ENCODE measurements at regions not wholly inside any gene's neighbourhood (a gene's known extent, or its start where the extent isn't known, plus 50 kb on each side); places are given as distances from the start of the nearest gene placed in this dataset.

GRCh38 chr6:40947876-40948526, 91.0 kb downstream of the UNC5CL start:
- no peak for DNase-seq (ENCODE audit: low spot score)
- TF ChIP-seq CTCF (IDR thresholded peaks at IDR 0.05; ENCODE audit: extremely low read depth, insufficient read depth, missing control alignments), result no peak
- in situ Hi-C loops (cut with MboI; ENCODE audit: low pct_unique_long_range_greater_than_20kb, low sequenced_read_pairs, unreplicated experiment), result no loop called here

- DNase-seq (ENCODE audit: low spot score), result no peak
- in situ Hi-C loops (cut with MboI; ENCODE audit: low pct_unique_long_range_greater_than_20kb, low sequenced_read_pairs, unreplicated experiment), result no loop called here
- no peak for TF ChIP-seq CTCF (IDR thresholded peaks at IDR 0.05; ENCODE audit: extremely low read depth, insufficient read depth, missing control alignments)
Observed at GRCh38 chr6:40946738-40947301, 92.2 kb downstream of the UNC5CL start.

DNA sequence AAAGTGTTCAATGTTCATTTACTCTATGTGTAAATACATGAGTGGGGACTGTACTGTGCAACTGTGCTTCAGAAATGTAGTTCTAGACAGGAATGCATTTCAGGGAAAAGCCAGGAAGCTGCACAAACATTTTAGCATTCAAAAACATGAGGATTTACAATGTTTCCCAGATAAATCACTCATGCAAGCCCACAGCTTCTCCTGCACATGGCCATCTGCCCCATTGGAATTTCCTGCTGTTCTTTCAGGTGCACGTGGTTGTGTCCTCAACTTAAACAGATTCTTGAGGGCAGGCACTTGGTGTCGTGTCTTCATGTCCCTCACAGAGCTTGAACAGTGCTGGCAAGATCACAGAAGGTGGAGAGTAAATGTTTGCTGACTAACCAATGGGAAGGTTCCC, 101.5 kb downstream of the UNC5CL start:
- in situ Hi-C loops (cut with MboI; ENCODE audit: low pct_unique_long_range_greater_than_20kb, low sequenced_read_pairs, unreplicated experiment), result no loop called here
- DNase-seq (ENCODE audit: low spot score), result no peak
- no peak for TF ChIP-seq CTCF (IDR thresholded peaks at IDR 0.05; ENCODE audit: extremely low read depth, insufficient read depth, missing control alignments)

- no peak for DNase-seq (ENCODE audit: low spot score)
- in situ Hi-C loops (cut with MboI; ENCODE audit: low pct_unique_long_range_greater_than_20kb, low sequenced_read_pairs, unreplicated experiment), result no loop called here
- TF ChIP-seq CTCF (IDR thresholded peaks at IDR 0.05; ENCODE audit: extremely low read depth, insufficient read depth, missing control alignments), result no peak
Observed at GRCh38 chr6:40936818-40937251, 102.2 kb downstream of the UNC5CL start.

DNA sequence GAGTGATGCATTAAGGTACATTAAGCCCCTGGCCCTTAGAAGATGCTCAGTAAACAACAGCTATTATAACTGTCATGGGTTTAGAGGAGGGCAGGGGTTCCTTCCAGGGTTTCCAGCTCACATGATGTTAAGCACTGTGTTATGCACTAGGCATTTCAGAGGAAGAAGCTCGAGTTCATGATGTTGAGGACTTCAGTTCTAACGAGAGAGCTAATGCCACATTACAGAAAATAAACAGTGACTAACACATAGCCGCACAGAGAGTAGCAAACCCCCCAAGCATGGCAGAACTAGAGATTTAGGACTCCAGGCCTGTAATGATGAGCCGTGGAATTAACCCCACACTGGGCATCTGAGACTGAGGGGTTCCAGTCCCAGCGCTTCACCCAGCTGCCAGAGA, 105.2 kb downstream of the UNC5CL start:
- in situ Hi-C loops (cut with MboI; ENCODE audit: low pct_unique_long_range_greater_than_20kb, low sequenced_read_pairs, unreplicated experiment), result no loop called here
- DNase-seq (ENCODE audit: low spot score), result no peak
- no peak for TF ChIP-seq CTCF (IDR thresholded peaks at IDR 0.05; ENCODE audit: extremely low read depth, insufficient read depth, missing control alignments)

GRCh38 chr6:40932953-40933352, 106.1 kb downstream of the UNC5CL start:
- in situ Hi-C loops (cut with MboI; ENCODE audit: low pct_unique_long_range_greater_than_20kb, low sequenced_read_pairs, unreplicated experiment), result no loop called here
- no peak for TF ChIP-seq CTCF (IDR thresholded peaks at IDR 0.05; ENCODE audit: extremely low read depth, insufficient read depth, missing control alignments)
- no peak for DNase-seq (ENCODE audit: low spot score)
